SU-DHL-6 (cell line): ENCODE measurements at regions not wholly inside any gene's neighbourhood (a gene's known extent, or its start where the extent isn't known, plus 50 kb on each side); places are given as distances from the start of the nearest gene placed in this dataset.

Experiments
- H2AFZ ChIP-seq: fragments of 200-600 bp; sonication (generic); 2 replicates; pipeline ENCODE4 v1.6.1; 2014; ENCODE audit warnings: low read depth, mild to moderate bottlenecking, moderate library complexity, mixed read lengths, antibody characterized with exemption, low read length; ENCODE audit not compliant: severe bottlenecking
- H3F3A ChIP-seq: fragments of 200-600 bp; shearing (Covaris generic); 2 replicates; pipeline ENCODE4 v1.6.0; 2016; ENCODE audit warnings: antibody characterized with exemption, mild to moderate bottlenecking; ENCODE audit not compliant: insufficient read depth
- H3K27ac ChIP-seq: fragments of 200-600 bp; sonication (generic); 2 replicates; pipeline ENCODE4 v1.5.1; 2016; ENCODE audit warnings: low read depth, mild to moderate bottlenecking, low read length, moderate library complexity, mixed read lengths
- H3K27me3 ChIP-seq: fragments of 200-600 bp; sonication (generic), shearing (Covaris generic); 2 replicates; pipeline ENCODE4 v1.6.0; 2014; ENCODE audit warnings: mild to moderate bottlenecking, low read length
- H3K36me3 ChIP-seq: fragments of 200-600 bp; sonication (generic); 2 replicates; pipeline ENCODE4 v1.6.1; 2014; ENCODE audit warnings: mild to moderate bottlenecking, low read length, mixed read lengths
- H3K4me2 ChIP-seq: fragments of 300-600, 200-600 bp; shearing (Covaris generic), sonication (generic); 2 replicates; pipeline ENCODE4 v1.6.0; 2014; ENCODE audit warnings: low read length, low read depth, mild to moderate bottlenecking; ENCODE audit not compliant: poor library complexity, severe bottlenecking
- H3K4me3 ChIP-seq: fragments of 200-600 bp; sonication (generic); 2 replicates; pipeline ENCODE4 v1.5.1; 2014; ENCODE audit warnings: antibody characterized with exemption, low read length, mild to moderate bottlenecking, mixed read lengths; ENCODE audit not compliant: insufficient read depth, poor library complexity, severe bottlenecking
- H3K79me2 ChIP-seq: fragments of 200-600 bp; sonication (generic); 2 replicates; pipeline ENCODE4 v1.6.1; 2014; ENCODE audit warnings: mild to moderate bottlenecking, low read length, moderate library complexity; ENCODE audit not compliant: insufficient read depth
- H3K9ac ChIP-seq: fragments of 200-600 bp; sonication (generic); 2 replicates; pipeline ENCODE4 v1.7.0; 2014; ENCODE audit warnings: mild to moderate bottlenecking, low read length
- H3K9me2 ChIP-seq: fragments of 200-600 bp; sonication (generic); replicated peaks from 2 replicates; pipeline ENCODE4 v1.6.1; 2014; ENCODE audit warnings: low read length; ENCODE audit not compliant: insufficient read depth
- H3K9me3 ChIP-seq: fragments of 200-600 bp; sonication (generic); 2 replicates; pipeline ENCODE4 v1.6.1; 2014; ENCODE audit warnings: low read length, mixed read lengths; ENCODE audit not compliant: insufficient read depth
- H4K20me1 ChIP-seq: fragments of 200-600 bp; sonication (generic); 2 replicates; pipeline ENCODE4 v1.6.1; 2014; ENCODE audit warnings: low read depth, mild to moderate bottlenecking, antibody characterized with exemption, low read length, moderate library complexity, mixed read lengths
- CTCF ChIP-seq: fragments of 200-600 bp; sonication (generic); IDR thresholded peaks from one replicate; pipeline ENCODE4 v1.5.1; 2017; ENCODE audit warnings: antibody characterized with exemption, mild to moderate bottlenecking, low read length, moderate library complexity; ENCODE audit not compliant: insufficient read depth, poor library complexity, severe bottlenecking
- EZH2phosphoT487 ChIP-seq: fragments of 200-600 bp; sonication (generic), shearing (Covaris generic); conservative IDR thresholded peaks from 2 replicates; pipeline ENCODE4 v1.6.1; 2018; ENCODE audit warnings: mild to moderate bottlenecking, antibody characterized with exemption, low read length, moderate library complexity, mixed read lengths

- Histone ChIP-seq H3K9me2 (no peaks in the 10 kb centered on the region), H4K20me1 (no peaks in the 10 kb centered on the region), H3K27me3 (no peaks in the 10 kb centered on the region), H3K4me3 (no peak overlapping the region), H3F3A (no peaks in the 10 kb centered on the region), H3K27ac (no peak overlapping the region), H3K36me3 (no peaks in the 10 kb centered on the region), H3K9ac (no peak overlapping the region), H3K9me3 (no peaks in the 10 kb centered on the region), H3K79me2 (no peaks in the 10 kb centered on the region), H2AFZ (no peak overlapping the region), H3K4me2 (no peak overlapping the region)
- no peak for TF ChIP-seq EZH2phosphoT487
These were observed 266.9 kb downstream of the SPATA18 start for GRCh38 chr4:52317981-52318380.

GRCh38 chr4:52329894-52330293, 278.8 kb downstream of the SPATA18 start:
- Histone ChIP-seq H3K9me2 (no peaks in the 10 kb centered on the region), H3K9ac (no peak overlapping the region), H3K4me3 (no peak overlapping the region), H3K27me3 (no peaks in the 10 kb centered on the region), H3K79me2 (no peaks in the 10 kb centered on the region), H3F3A (no peaks in the 10 kb centered on the region), H3K27ac (no peak overlapping the region), H4K20me1 (no peaks in the 10 kb centered on the region), H3K36me3 (no peaks in the 10 kb centered on the region), H3K4me2 (no peak overlapping the region), H3K9me3 (no peaks in the 10 kb centered on the region), H2AFZ (no peak overlapping the region)
- TF ChIP-seq EZH2phosphoT487 = no peak
- TF ChIP-seq CTCF = no peak

- no peak overlapping the region for H3K27ac ChIP-seq
- no peaks in the 10 kb centered on the region for H3K27me3 ChIP-seq
- H2AFZ ChIP-seq = no peak overlapping the region
- H3K4me2 ChIP-seq = no peak overlapping the region
- H4K20me1 ChIP-seq = no peaks in the 10 kb centered on the region
- H3K9me2 ChIP-seq = no peaks in the 10 kb centered on the region
- TF ChIP-seq CTCF (no peak), EZH2phosphoT487 (no peak)
- H3K9ac ChIP-seq = no peak overlapping the region
- H3K9me3 ChIP-seq = no peaks in the 10 kb centered on the region
- H3K79me2 ChIP-seq = no peaks in the 10 kb centered on the region
- no peaks in the 10 kb centered on the region for H3F3A ChIP-seq
- no peaks in the 10 kb centered on the region for H3K36me3 ChIP-seq
- H3K4me3 ChIP-seq = no peak overlapping the region
These were observed 292.5 kb downstream of the SPATA18 start for GRCh38 chr4:52343595-52343994.

- Histone ChIP-seq H3K9me2 (no peaks in the 10 kb centered on the region), H3K27me3 (no peaks in the 10 kb centered on the region), H3K9ac (no peak overlapping the region), H3K36me3 (no peaks in the 10 kb centered on the region), H3K79me2 (no peaks in the 10 kb centered on the region), H3K27ac (no peak overlapping the region), H3K4me2 (no peak overlapping the region), H2AFZ (no peak overlapping the region), H3K4me3 (no peak overlapping the region), H3K9me3 (no peaks in the 10 kb centered on the region), H4K20me1 (no peaks in the 10 kb centered on the region), H3F3A (no peaks in the 10 kb centered on the region)
- TF ChIP-seq EZH2phosphoT487 (no peak), CTCF (no peak)
These were observed 299.8 kb downstream of the SPATA18 start for GRCh38 chr4:52350926-52351325.
